OCI-LY1 (cell line): ENCODE measurements at regions not wholly inside any gene's neighbourhood (a gene's known extent, or its start where the extent isn't known, plus 50 kb on each side); places are given as distances from the start of the nearest gene placed in this dataset.

Experiments used
- H2AFZ ChIP-seq: fragments of 200-600 bp; sonication (generic), shearing (Covaris generic); 2 replicates; pipeline ENCODE4 v1.6.0; 2014; ENCODE audit warnings: antibody characterized with exemption, mild to moderate bottlenecking, low read length
- H3F3A ChIP-seq: fragments of 200-600 bp; sonication (generic), shearing (Covaris generic); 2 replicates; pipeline ENCODE4 v1.6.0; 2014; ENCODE audit warnings: mild to moderate bottlenecking, antibody characterized with exemption, low read length, moderate library complexity; ENCODE audit not compliant: insufficient read depth
- H3K27ac ChIP-seq: fragments of 200-600 bp; sonication (generic); 2 replicates; pipeline ENCODE4 v1.5.1; 2014; ENCODE audit warnings: low read length, mixed run types, mild to moderate bottlenecking, low read depth; ENCODE audit not compliant: poor library complexity, severe bottlenecking
- H3K27me3 ChIP-seq: fragments of 200-600 bp; sonication (generic); 2 replicates; pipeline ENCODE4 v1.6.0; 2014; ENCODE audit warnings: antibody characterized with exemption, mild to moderate bottlenecking, low read length, moderate library complexity; ENCODE audit not compliant: insufficient read depth
- H3K36me3 ChIP-seq: fragments of 200-600 bp; sonication (generic); 2 replicates; pipeline ENCODE4 v1.6.1; 2014; ENCODE audit warnings: mild to moderate bottlenecking, antibody characterized with exemption, low read length, moderate library complexity, mixed read lengths; ENCODE audit not compliant: insufficient read depth
- H3K4me1 ChIP-seq: fragments of 200-600 bp; sonication (generic); 2 replicates; pipeline ENCODE4 v1.5.1; 2014; ENCODE audit warnings: mild to moderate bottlenecking, low read length, moderate library complexity; ENCODE audit not compliant: insufficient read depth, severe bottlenecking
- H3K4me2 ChIP-seq: fragments of 200-600 bp; sonication (generic), shearing (Covaris generic); 2 replicates; pipeline ENCODE4 v1.6.1; 2014; ENCODE audit warnings: low read length
- H3K4me3 ChIP-seq: fragments of 200-600 bp; sonication (generic); 2 replicates; pipeline ENCODE4 v1.5.1; 2014; ENCODE audit warnings: low read length, low read depth, mild to moderate bottlenecking, mixed read lengths; ENCODE audit not compliant: poor library complexity, severe bottlenecking
- H3K79me2 ChIP-seq: fragments of 200-600 bp; shearing (Covaris generic); 2 replicates; pipeline ENCODE4 v1.6.1; 2016; ENCODE audit warnings: mixed run types, low read length, mixed read lengths; ENCODE audit not compliant: insufficient read depth
- H3K9ac ChIP-seq: fragments of 200-600 bp; sonication (generic), shearing (Covaris generic); 2 replicates; pipeline ENCODE4 v1.6.1; 2014; ENCODE audit warnings: mild to moderate bottlenecking, low read length, mixed read lengths
- H3K9me2 ChIP-seq: fragments of 200-600 bp; sonication (generic), shearing (Covaris generic); 2 replicates; pipeline ENCODE4 v1.6.1; 2014; ENCODE audit warnings: low read depth, mild to moderate bottlenecking, low read length, mixed read lengths
- H3K9me3 ChIP-seq: fragments of 200-600 bp; shearing (Covaris generic); 2 replicates; pipeline ENCODE4 v1.6.1; 2014; ENCODE audit warnings: low read length, mixed read lengths
- H4K20me1 ChIP-seq: fragments of 200-600 bp; sonication (generic), shearing (Covaris generic); 2 replicates; pipeline ENCODE4 v1.6.0; 2016; ENCODE audit warnings: mild to moderate bottlenecking, low read length; ENCODE audit not compliant: insufficient read depth
- CTCF ChIP-seq: fragments of 200-600 bp; sonication (generic), shearing (Covaris generic); IDR thresholded peaks from 2 replicates; pipeline ENCODE4 v1.5.1; 2017; ENCODE audit warnings: mild to moderate bottlenecking, antibody characterized with exemption, low read length, moderate library complexity, mixed read lengths
- EZH2 ChIP-seq: fragments of 200-600 bp; sonication (generic), shearing (Covaris generic); IDR thresholded peaks from 2 replicates; pipeline ENCODE4 v1.8.0; 2017; ENCODE audit warnings: borderline replicate concordance, mixed run types, mild to moderate bottlenecking, antibody characterized with exemption, low read length, moderate library complexity, mixed read lengths

GRCh38 chr2:15864176-15864769 lies 76.1 kb upstream of the MYCN start:
- no peak overlapping the region for H3K9ac ChIP-seq
- H3K9me2 ChIP-seq, result no peaks in the 10 kb centered on the region
- H3K79me2 ChIP-seq, result no peaks in the 10 kb centered on the region
- H2AFZ ChIP-seq, result no peak overlapping the region
- H3K27ac ChIP-seq, result no peak overlapping the region
- no peaks in the 10 kb centered on the region for H3K9me3 ChIP-seq
- TF ChIP-seq EZH2 (no peak), CTCF (no peak)
- H3K27me3 ChIP-seq, result no peaks in the 10 kb centered on the region
- H4K20me1 ChIP-seq, result no peaks in the 10 kb centered on the region
- H3K4me1 ChIP-seq, result no peaks in the 10 kb centered on the region
- no peaks in the 10 kb centered on the region for H3K36me3 ChIP-seq
- no peaks in the 10 kb centered on the region for H3F3A ChIP-seq
- H3K4me2 ChIP-seq, result no peak overlapping the region
- no peak overlapping the region for H3K4me3 ChIP-seq

DNA sequence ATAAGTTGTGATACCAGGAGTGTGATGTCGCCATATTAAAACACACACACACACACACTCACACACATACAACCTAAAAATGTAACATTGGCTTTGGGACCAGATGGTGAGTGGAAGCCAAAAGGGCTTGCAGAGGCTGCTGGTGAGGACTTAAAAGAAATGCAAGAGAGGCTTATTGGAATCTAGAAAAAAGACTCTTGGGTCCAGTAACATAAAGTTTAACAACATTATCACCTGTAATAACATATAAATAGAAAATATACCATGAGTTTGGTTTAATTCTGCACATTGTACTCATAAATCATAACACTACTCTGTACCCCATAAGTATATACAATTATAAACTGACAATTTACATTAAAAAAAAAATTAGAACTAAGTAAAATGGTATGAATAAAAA lies 74.4 kb upstream of the MYCN start:
- H3K36me3 ChIP-seq, result no peaks in the 10 kb centered on the region
- H3K79me2 ChIP-seq, result no peaks in the 10 kb centered on the region
- H3K9me2 ChIP-seq, result no peaks in the 10 kb centered on the region
- no peaks in the 10 kb centered on the region for H3F3A ChIP-seq
- no peak for TF ChIP-seq CTCF
- TF ChIP-seq EZH2, result no peak
- H3K4me2 ChIP-seq, result no peak overlapping the region
- H4K20me1 ChIP-seq, result no peaks in the 10 kb centered on the region
- no peaks in the 10 kb centered on the region for H3K9me3 ChIP-seq
- no peaks in the 10 kb centered on the region for H3K4me1 ChIP-seq
- no peak overlapping the region for H3K27ac ChIP-seq
- H3K9ac ChIP-seq, result no peak overlapping the region
- no peaks in the 10 kb centered on the region for H3K27me3 ChIP-seq
- no peak overlapping the region for H2AFZ ChIP-seq
- no peak overlapping the region for H3K4me3 ChIP-seq

GRCh38 chr2:15866563-15867193 lies 73.7 kb upstream of the MYCN start:
- Histone ChIP-seq H3K4me2 (no peak overlapping the region), H3F3A (no peaks in the 10 kb centered on the region), H3K4me3 (no peak overlapping the region), H2AFZ (no peak overlapping the region), H3K9ac (no peak overlapping the region), H3K4me1 (no peaks in the 10 kb centered on the region), H3K79me2 (no peaks in the 10 kb centered on the region), H3K36me3 (no peaks in the 10 kb centered on the region), H3K9me3 (no peaks in the 10 kb centered on the region), H4K20me1 (no peaks in the 10 kb centered on the region), H3K27ac (no peak overlapping the region), H3K27me3 (no peaks in the 10 kb centered on the region), H3K9me2 (no peaks in the 10 kb centered on the region)
- TF ChIP-seq EZH2, result no peak
- TF ChIP-seq CTCF, result no peak
